ENCODE measurements at regions not wholly inside any gene's neighbourhood (a gene's known extent, or its start where the extent isn't known, plus 50 kb on each side); places are given as distances from the start of the nearest gene placed in this dataset.

DNA sequence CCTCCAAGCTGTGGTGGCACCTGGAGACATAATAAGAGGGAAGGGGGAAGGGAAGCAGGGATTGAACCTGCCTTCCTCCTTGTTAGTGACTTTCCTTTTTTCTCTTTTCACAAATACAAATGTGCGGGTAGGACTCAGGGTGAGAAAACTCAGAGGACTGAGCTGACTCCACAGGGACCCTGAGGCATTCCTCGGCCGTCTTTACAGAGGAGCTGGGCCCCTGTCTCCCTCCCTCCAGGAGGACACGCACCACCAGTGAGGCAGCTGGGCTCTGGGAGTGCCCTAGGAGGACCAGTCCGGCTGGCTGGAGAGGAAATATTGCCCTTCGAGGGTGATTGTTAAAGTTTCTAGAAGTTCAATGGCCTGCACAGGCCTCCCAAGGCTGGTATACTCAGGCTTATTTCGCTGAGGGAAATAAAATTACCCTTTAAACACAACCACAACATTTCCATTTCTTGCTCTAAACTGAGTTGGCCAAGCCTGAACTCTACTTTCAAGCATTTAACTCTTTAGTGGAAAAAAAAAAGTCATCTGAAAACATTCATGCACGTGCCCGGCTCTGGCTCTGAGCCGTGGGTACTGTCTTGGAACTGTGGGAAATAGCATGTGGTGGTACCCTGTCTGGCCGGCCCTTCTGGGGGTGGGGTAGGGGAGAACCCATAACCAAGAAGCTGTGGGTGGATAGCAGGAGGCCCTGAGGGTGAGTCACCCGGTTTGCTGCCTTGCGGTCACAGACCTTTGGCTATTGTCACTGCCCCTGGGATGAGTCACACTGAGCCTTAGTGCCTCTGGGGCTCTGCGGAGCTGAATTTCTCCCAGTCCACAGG, 116.0 kb downstream of the COPS8 start:
- H3K4me3 ChIP-seq (ENCODE audit: low read length): no peak overlapping the region
- H3K4me1 ChIP-seq (ENCODE audit: low read length): no peaks in the 10 kb centered on the region
- no peaks in the 10 kb centered on the region for H3K36me3 ChIP-seq (ENCODE audit: insufficient read depth, low read length)
- no peak overlapping the region for H3K9ac ChIP-seq (ENCODE audit: low read length)
- no peaks in the 10 kb centered on the region for H3K79me2 ChIP-seq (ENCODE audit: low read length)
- no peaks in the 10 kb centered on the region for H3K9me3 ChIP-seq (ENCODE audit: low read length)
- no peak overlapping the region for H3K27ac ChIP-seq (ENCODE audit: low read length)
- no peaks in the 10 kb centered on the region for H3K27me3 ChIP-seq (ENCODE audit: low read length)
- H4K20me1 ChIP-seq (ENCODE audit: insufficient read depth, low read depth, low read length): no peaks in the 10 kb centered on the region
- H2AFZ ChIP-seq (ENCODE audit: low read length): no peak overlapping the region
- DNase-seq: no peak
- H3K4me2 ChIP-seq (ENCODE audit: low read depth, low read length, poor library complexity, severe bottlenecking): no peak overlapping the region
- H3K9me2 ChIP-seq (replicated peaks; ENCODE audit: insufficient read depth, low read length): no peaks in the 10 kb centered on the region

DNA sequence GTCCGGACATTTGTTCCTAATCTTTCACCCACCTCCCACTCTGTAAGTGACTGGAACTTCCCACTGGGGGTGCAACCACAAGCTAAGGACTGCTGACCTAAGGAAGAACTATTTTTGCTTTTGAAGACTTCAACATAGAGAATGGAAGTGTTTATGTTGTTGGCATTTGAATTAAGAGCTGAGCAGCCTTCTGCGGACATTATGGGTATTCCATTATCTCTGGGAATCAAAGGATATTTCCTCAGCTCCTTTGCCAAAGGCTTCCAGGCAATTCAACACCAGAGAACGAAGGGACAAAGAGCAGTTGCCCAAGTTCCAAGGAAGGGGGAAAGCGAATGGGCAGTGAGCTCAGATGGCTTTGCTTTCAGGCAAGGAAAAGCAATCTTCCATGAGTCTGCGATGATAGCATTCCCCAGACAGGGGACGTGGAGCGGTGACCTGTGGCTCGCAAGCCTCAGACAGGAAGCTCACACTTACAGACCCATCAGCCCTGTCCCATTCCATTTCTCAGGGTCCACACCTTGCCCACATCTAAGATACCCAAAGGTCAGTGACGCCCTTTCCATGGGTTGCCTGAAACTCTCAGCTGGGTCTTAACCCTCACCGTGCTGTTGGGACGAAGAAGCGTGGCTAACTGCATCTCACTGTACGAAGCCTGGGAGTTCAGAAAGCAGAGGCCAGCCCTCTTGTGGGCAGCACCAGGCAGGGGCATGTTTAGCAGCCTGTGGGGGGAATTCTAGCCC, 116.8 kb downstream of the COPS8 start:
- no peak for DNase-seq
- Histone ChIP-seq H3K27ac (ENCODE audit: low read length) (no peak overlapping the region), H3K9ac (ENCODE audit: low read length) (no peak overlapping the region), H3K4me2 (ENCODE audit: low read depth, low read length, poor library complexity, severe bottlenecking) (no peak overlapping the region), H4K20me1 (ENCODE audit: insufficient read depth, low read depth, low read length) (no peaks in the 10 kb centered on the region), H3K9me3 (ENCODE audit: low read length) (no peaks in the 10 kb centered on the region), H3K36me3 (ENCODE audit: insufficient read depth, low read length) (no peaks in the 10 kb centered on the region), H3K4me3 (ENCODE audit: low read length) (no peak overlapping the region), H3K4me1 (ENCODE audit: low read length) (no peaks in the 10 kb centered on the region), H3K27me3 (ENCODE audit: low read length) (no peaks in the 10 kb centered on the region), H3K79me2 (ENCODE audit: low read length) (no peaks in the 10 kb centered on the region), H3K9me2 (replicated peaks; ENCODE audit: insufficient read depth, low read length) (no peaks in the 10 kb centered on the region), H2AFZ (ENCODE audit: low read length) (no peak overlapping the region)

DNA sequence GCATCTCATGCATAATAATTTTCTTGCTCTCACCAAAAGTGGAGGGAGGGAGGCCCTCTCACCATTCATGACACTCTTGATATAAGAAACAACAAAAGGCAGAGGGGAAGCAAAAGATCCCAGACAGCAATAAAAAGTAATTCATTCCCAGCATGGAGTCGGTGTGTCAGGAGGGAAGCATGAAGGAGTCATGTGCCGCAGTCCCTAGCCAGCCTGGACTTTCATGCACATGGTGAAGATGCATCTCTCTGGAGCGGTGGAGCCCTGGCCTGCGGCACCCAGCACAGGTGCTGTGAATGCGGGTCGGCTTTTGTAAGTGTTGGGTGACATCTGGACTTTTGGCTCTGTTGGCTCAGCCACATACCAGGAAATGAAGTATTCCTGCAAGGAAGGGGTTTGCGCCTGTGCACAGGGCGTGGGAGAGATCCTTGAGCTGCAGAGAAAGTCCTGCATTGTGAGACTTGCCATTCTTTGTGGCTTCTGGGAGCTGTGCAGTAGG, 119.4 kb downstream of the COPS8 start:
- H3K4me3 ChIP-seq (ENCODE audit: low read length): no peak overlapping the region
- H3K79me2 ChIP-seq (ENCODE audit: low read length): no peaks in the 10 kb centered on the region
- no peaks in the 10 kb centered on the region for H3K36me3 ChIP-seq (ENCODE audit: insufficient read depth, low read length)
- no peak overlapping the region for H2AFZ ChIP-seq (ENCODE audit: low read length)
- H3K4me1 ChIP-seq (ENCODE audit: low read length): no peaks in the 10 kb centered on the region
- no peaks in the 10 kb centered on the region for H3K27me3 ChIP-seq (ENCODE audit: low read length)
- no peaks in the 10 kb centered on the region for H3K9me2 ChIP-seq (replicated peaks; ENCODE audit: insufficient read depth, low read length)
- H3K9me3 ChIP-seq (ENCODE audit: low read length): no peaks in the 10 kb centered on the region
- DNase-seq: no peak
- no peak overlapping the region for H3K9ac ChIP-seq (ENCODE audit: low read length)
- H3K27ac ChIP-seq (ENCODE audit: low read length): no peak overlapping the region
- H4K20me1 ChIP-seq (ENCODE audit: insufficient read depth, low read depth, low read length): no peaks in the 10 kb centered on the region
- H3K4me2 ChIP-seq (ENCODE audit: low read depth, low read length, poor library complexity, severe bottlenecking): no peak overlapping the region

DNA sequence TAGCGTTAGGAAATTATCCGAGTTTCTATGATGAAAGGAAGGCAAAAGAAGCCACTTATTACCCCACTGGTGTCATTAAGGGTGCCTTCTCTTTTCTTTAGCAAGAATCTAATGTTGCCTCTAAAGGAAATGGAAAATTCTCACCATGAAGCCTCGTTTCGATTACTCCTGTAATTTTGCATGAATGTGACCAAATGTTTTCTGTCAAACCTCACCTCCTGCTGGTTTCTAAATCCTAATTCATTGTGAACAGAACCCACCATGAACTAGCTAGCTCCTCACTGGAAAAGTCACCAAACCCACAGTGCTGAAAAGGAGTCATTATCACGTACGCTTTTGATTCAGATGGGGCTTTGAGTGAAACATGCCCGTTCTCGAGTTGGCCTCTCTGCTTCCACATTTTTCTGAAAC, 119.9 kb downstream of the COPS8 start:
- H3K4me2 ChIP-seq (ENCODE audit: low read depth, low read length, poor library complexity, severe bottlenecking): no peak overlapping the region
- no peaks in the 10 kb centered on the region for H3K36me3 ChIP-seq (ENCODE audit: insufficient read depth, low read length)

DNA sequence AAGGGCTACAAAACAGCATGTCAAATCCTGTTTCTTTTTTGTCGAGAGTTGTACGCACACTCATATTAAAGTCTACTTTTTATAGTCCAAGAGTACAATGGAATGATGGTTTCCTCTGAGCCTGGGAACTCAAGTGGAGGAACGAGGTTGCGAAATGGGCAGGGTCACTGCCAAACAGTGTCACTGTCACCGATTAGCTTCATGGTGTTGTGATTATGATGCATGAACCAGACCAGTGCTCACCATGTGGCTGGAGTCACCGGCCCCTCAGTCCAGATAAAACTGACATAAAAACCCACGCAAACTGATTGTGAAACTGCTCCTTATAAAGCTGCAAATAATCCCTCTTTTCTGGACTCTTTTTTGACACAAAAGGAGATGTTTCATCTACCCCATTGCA, 122.0 kb downstream of the COPS8 start:
- DNase-seq: no peak
- H3K27me3 ChIP-seq (ENCODE audit: low read length): no peaks in the 10 kb centered on the region
- no peaks in the 10 kb centered on the region for H3K4me1 ChIP-seq (ENCODE audit: low read length)
- H3K4me3 ChIP-seq (ENCODE audit: low read length): no peak overlapping the region
- H3K9ac ChIP-seq (ENCODE audit: low read length): no peak overlapping the region
- H3K9me3 ChIP-seq (ENCODE audit: low read length): peaks cover 5% of the 10 kb centered on the region; the same call in 1 of the 2 replicates
- H3K4me2 ChIP-seq (ENCODE audit: low read depth, low read length, poor library complexity, severe bottlenecking): no peak overlapping the region
- H3K27ac ChIP-seq (ENCODE audit: low read length): no peak overlapping the region
- no peaks in the 10 kb centered on the region for H4K20me1 ChIP-seq (ENCODE audit: insufficient read depth, low read depth, low read length)
- H3K79me2 ChIP-seq (ENCODE audit: low read length): no peaks in the 10 kb centered on the region
- H3K9me2 ChIP-seq (replicated peaks; ENCODE audit: insufficient read depth, low read length): no peaks in the 10 kb centered on the region
- no peaks in the 10 kb centered on the region for H3K36me3 ChIP-seq (ENCODE audit: insufficient read depth, low read length)
- H2AFZ ChIP-seq (ENCODE audit: low read length): no peak overlapping the region

More for the DNA sequence above, 119.9 kb downstream of the COPS8 start:
- Histone ChIP-seq H2AFZ (ENCODE audit: low read length) (no peak overlapping the region), H3K4me1 (ENCODE audit: low read length) (no peaks in the 10 kb centered on the region), H3K9me3 (ENCODE audit: low read length) (no peaks in the 10 kb centered on the region), H3K27me3 (ENCODE audit: low read length) (no peaks in the 10 kb centered on the region), H4K20me1 (ENCODE audit: insufficient read depth, low read depth, low read length) (no peaks in the 10 kb centered on the region), H3K79me2 (ENCODE audit: low read length) (no peaks in the 10 kb centered on the region), H3K27ac (ENCODE audit: low read length) (no peak overlapping the region), H3K9me2 (replicated peaks; ENCODE audit: insufficient read depth, low read length) (no peaks in the 10 kb centered on the region), H3K4me3 (ENCODE audit: low read length) (no peak overlapping the region), H3K9ac (ENCODE audit: low read length) (no peak overlapping the region)
- no peak for DNase-seq

DNA sequence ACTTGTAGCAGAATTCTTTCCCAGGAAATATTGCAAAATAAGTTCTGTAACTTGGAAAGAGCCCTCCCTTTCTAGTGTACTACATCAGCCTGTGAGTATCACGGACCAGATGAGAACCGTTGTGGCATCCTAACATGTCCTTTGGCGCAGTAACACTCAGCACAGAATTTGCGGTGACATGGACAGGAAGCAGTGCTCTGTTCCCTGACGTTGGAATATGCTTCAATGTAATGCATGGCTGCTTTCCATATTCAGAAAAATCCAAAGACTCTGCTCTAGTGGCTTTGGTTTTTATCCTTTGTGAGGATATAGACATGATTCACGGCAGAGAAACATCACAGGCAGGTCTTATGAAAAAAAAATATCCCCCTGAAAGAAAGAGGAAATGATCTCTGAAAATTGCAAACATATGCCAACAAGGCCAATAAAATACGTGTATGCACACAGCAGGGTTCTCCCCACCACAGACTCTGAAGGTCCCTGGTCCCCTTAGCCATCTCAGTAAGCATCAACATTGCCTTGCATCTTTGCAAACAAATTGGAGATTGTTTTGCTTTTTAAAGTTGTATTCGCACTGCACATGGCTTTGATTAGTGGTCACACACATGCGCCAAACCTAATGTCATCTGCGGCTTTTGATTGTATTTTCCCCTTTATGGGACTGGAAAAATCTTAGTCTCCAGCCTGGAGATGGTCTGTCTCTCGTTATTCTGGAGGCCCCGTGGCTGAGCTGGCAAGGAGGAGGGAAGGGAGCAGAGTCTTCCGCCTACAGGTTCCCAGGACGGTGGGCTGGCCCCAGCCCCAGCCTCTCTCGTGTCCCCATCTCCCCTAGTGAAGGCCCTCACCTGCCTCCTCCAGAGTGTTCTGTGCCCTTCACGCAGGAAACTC, 122.9 kb downstream of the COPS8 start:
- Histone ChIP-seq H3K9me2 (replicated peaks; ENCODE audit: insufficient read depth, low read length) (no peaks in the 10 kb centered on the region), H3K9me3 (ENCODE audit: low read length) (peaks cover 5% of the 10 kb centered on the region; the same call in 1 of the 2 replicates), H2AFZ (ENCODE audit: low read length) (no peak overlapping the region), H3K9ac (ENCODE audit: low read length) (no peak overlapping the region), H3K4me3 (ENCODE audit: low read length) (no peak overlapping the region), H3K79me2 (ENCODE audit: low read length) (no peaks in the 10 kb centered on the region), H3K27ac (ENCODE audit: low read length) (no peak overlapping the region), H3K27me3 (ENCODE audit: low read length) (no peaks in the 10 kb centered on the region), H3K4me2 (ENCODE audit: low read depth, low read length, poor library complexity, severe bottlenecking) (no peak overlapping the region), H3K36me3 (ENCODE audit: insufficient read depth, low read length) (no peaks in the 10 kb centered on the region), H3K4me1 (ENCODE audit: low read length) (no peaks in the 10 kb centered on the region), H4K20me1 (ENCODE audit: insufficient read depth, low read depth, low read length) (no peaks in the 10 kb centered on the region)
- DNase-seq: no peak

DNA sequence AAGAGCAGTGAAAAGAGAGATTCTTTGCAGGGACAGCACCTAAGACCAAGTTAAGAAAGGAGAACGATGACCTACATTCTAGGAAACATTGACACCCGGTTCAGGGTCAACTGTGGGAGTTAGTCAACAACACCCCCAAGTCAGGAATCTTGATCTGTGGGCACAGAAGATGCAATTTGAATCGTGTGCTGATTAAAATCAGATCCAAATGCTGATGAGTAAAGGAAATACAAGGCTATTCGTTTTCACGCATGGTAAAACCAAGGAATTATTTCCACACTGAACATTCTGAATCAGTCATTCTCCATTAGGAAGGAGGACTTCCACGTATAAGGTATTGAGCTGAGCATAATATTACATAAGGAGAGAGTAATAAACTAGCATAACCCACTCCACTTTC, 124.2 kb downstream of the COPS8 start:
- no peak overlapping the region for H3K9ac ChIP-seq (ENCODE audit: low read length)
- no peaks in the 10 kb centered on the region for H3K9me2 ChIP-seq (replicated peaks; ENCODE audit: insufficient read depth, low read length)
- H3K9me3 ChIP-seq (ENCODE audit: low read length): peaks cover 5% of the 10 kb centered on the region; the same call in 1 of the 2 replicates
- DNase-seq: no peak
- H2AFZ ChIP-seq (ENCODE audit: low read length): no peak overlapping the region
- no peak overlapping the region for H3K4me3 ChIP-seq (ENCODE audit: low read length)
- no peak overlapping the region for H3K4me2 ChIP-seq (ENCODE audit: low read depth, low read length, poor library complexity, severe bottlenecking)
- no peak overlapping the region for H3K27ac ChIP-seq (ENCODE audit: low read length)
- H3K4me1 ChIP-seq (ENCODE audit: low read length): no peaks in the 10 kb centered on the region
- H3K79me2 ChIP-seq (ENCODE audit: low read length): no peaks in the 10 kb centered on the region
- no peaks in the 10 kb centered on the region for H3K27me3 ChIP-seq (ENCODE audit: low read length)
- no peaks in the 10 kb centered on the region for H3K36me3 ChIP-seq (ENCODE audit: insufficient read depth, low read length)
- H4K20me1 ChIP-seq (ENCODE audit: insufficient read depth, low read depth, low read length): no peaks in the 10 kb centered on the region

Measured in Karpas-422 (cell line).